CD4-positive, alpha-beta T cell treated with Interleukin-15 for 4 hours (primary cell): ENCODE measurements at regions not wholly inside any gene's neighbourhood (a gene's known extent, or its start where the extent isn't known, plus 50 kb on each side); places are given as distances from the start of the nearest gene placed in this dataset.

Source experiments
- DNase-seq: peaks from one replicate; pipeline ENCODE4 v3.0.0-alpha.2; 2020; ENCODE audit warnings: low spot score

GRCh38 chr5:162324328-162324727 lies 256.8 kb downstream of the GABRG2 start:
- no peak for DNase-seq

GRCh38 chr5:162325143-162325727 lies 257.7 kb downstream of the GABRG2 start:
- no peak for DNase-seq

DNA sequence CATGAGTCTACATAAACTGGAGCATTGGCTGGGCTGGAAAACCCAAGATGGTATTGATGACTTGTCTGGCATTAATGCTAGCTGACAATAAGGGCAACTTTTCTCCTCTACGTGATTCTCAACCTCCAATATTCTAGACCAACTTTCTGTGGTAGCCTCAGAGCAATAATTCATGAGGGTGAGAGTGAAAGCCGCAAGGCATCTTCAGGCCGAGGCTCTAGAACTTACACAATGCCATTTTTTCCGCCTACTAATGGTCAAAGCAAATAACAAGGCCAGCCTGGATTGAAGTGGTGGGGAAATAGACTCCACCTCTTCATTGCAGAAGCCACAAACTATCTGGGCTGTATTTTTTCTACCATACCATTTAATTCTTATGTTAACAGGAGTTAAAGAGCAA lies 267.4 kb downstream of the GABRG2 start:
- no peak for DNase-seq

- no peak for DNase-seq
Observed at GRCh38 chr5:162360373-162360931, 292.9 kb downstream of the GABRG2 start.

DNA sequence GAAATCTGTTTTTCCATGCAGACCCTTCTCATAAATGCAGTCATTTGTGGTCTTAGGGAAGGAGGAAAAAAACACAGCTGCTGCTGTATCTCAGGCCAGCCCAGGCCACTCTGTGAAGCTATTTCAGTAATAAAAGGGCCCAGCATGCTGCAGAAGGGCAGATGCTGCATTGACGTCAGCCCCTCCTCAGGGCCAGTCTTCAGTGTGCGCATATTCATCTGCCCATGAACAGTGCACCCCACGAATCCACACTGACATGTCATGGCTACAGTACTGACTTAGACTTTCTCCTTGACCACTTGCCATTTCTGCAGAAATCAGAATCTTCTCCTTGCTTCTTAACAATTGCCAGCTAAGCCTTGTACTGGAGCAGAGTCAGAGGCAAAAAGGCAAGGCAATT lies 304.7 kb downstream of the GABRG2 start:
- no peak for DNase-seq

- DNase-seq: no peak
Observed at GRCh38 chr5:162377895-162378294, 310.3 kb downstream of the GABRG2 start.

- DNase-seq: no peak
Observed at GRCh38 chr5:162382839-162383238, 315.3 kb downstream of the GABRG2 start.

DNA sequence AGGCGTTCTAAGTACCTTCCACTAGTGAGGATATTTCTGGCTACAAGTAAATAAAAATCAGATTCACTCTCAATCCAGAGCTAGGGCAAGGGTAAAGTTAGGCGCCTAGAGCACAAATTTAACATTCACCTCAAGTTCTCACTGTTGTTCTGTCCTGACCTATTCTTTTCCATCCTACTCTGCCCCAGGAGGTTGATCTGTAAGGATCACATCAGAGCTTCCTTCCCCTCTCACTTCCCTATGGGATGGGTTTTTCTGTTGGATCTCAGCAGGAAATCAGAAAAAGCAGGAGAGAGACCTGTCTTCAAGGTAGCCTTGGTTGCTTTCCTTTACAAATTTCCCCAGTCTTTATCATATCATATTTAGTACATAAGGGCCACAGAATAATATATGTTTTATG lies 316.7 kb downstream of the GABRG2 start:
- no peak for DNase-seq

- no peak for DNase-seq
Observed at GRCh38 chr5:162391833-162392232, 324.3 kb downstream of the GABRG2 start.

GRCh38 chr5:162392336-162392735 lies 324.8 kb downstream of the GABRG2 start:
- no peak for DNase-seq

DNA sequence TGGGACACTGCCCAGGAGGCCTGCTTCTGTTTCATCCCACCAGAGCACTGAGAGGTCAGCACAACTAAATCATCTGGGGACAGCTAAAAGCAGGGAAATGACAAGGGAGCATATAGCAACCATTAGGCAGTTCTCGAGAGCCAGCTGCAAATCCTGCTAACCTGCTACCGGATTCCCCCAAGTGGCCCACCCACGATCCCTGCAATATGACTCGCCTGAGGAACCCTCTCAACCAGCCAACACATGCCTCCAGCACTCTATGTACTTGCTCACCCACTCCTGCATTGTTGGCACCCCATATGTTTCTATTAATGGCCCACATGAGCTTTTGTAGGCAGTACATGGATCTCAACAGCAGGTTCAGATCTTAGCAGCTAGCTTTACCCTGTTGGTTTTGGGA lies 326.0 kb downstream of the GABRG2 start:
- no peak for DNase-seq

GRCh38 chr5:162407614-162408013 lies 340.0 kb downstream of the GABRG2 start:
- no peak for DNase-seq

GRCh38 chr5:162410365-162410764 lies 342.8 kb downstream of the GABRG2 start:
- no peak for DNase-seq

GRCh38 chr5:162429142-162429541 lies 361.6 kb downstream of the GABRG2 start:
- no peak for DNase-seq

DNA sequence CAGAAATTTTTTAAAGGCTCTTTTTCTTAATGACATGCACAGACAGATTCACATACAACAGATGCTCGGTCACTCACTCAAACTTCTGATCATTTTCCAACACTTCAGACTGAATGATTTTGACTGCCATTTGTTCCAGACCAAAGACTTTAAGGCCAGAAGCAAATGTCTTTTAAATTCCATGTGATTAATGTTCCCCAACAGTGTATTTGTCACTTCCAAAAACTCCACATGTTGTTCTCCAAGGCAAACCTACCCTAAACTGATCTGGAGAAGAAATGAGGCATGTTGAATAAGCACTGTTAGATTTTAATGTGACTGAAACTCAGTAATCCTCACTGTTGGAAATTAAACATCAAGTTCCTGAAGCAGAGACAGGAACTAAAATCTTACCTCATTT lies 366.7 kb downstream of the GABRG2 start:
- DNase-seq: no peak

DNA sequence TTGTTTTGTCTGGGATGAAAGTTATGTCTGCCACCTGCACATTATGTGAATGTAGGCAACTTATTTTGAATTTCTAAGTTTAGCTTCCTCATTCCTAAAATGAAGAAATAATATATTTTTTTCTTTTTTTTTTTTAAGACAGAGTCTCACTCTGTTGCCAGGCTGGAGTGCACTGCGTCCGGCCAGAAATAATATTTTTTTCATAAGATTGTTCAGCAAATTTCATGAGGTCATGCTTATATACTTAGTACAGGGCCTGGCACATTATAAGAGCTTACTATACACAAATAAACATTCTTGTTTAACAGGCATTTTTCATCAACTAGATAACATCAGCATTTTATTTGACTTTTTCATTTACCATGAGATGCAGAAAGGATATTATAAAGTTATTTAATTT lies 368.5 kb downstream of the GABRG2 start:
- DNase-seq: no peak

DNA sequence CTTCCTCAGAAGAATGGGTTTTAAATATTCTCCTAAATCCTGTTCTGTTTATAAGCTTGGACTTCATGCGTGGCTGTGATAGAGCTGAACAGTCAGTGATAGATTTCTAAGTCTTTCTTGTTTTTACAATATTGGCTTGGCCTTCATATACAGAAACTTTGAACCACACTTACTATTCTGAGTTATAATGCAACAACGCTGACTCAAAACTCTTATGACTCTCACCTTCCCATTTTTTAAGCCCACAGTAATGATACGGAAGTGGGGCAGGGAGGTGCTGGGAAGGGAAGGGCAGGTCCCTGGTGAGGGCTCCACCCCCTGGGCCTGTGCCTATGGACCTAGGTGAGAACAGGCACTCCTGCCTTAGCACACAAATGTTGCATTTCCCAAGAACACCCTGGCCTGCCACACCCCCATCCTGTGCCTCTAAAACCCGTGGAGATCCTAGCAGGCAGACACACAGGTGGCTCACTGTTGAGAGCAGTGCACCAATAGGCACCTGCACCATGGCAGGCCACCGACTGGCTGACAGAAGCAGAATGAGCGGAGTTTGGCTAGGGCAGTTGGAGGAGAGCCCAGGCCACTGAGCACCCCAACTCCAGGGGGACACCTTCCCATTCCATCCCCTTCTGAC lies 376.7 kb downstream of the GABRG2 start:
- DNase-seq: no peak

- DNase-seq: no peak
Observed at GRCh38 chr5:162456086-162456485, 388.5 kb downstream of the GABRG2 start.

GRCh38 chr5:162466011-162466410 lies 398.4 kb downstream of the GABRG2 start:
- no peak for DNase-seq

DNA sequence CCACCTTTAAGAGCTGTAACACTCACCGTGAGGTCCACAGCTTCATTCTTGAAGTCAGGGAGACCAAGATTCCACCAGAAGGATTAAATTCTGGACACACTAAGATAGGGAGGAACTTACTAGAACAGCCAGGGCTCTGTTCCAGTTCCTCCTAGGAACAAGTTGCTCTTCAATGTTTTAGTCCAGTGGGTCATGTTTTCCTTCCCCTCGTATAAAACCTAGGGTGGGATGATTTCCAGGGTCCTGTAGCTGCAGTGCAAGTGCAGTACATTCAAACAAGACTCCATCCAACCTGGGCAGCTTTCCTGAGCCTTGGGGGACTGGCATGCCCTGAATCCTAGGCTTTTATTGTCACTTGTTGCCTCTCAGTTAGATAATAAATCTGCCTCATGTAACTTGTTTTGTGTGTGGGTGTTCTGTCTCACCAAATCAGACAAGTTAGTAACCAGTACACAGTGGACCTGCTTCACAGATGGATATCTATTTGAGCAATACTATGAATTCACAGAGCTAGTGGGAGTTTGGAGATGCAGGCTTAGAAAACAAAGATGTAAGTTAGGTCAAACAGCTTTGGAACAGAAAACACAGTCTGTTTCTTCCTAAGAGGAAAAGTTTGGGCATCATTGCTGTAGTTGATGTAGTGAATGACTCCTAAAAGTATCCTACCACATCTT lies 405.6 kb downstream of the GABRG2 start:
- DNase-seq: no peak

DNA sequence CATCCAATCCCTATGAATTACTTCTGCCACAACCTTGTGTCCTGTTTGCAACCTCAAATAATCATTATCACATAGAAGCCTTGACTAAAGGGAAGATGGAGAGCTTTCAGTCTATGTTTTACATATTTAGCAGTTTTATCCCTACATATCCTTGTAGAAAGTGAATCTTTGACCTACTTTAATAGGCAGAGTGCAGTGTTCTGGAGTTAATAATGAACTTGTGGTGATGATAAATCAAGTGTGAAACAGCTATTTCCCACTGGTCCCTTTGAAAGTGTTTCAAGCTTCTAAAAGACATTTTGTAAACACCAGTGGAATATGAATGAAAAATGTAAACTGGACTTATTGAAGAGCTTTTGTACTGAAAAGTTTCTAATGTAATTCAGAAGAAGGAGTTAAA lies 406.7 kb downstream of the GABRG2 start:
- DNase-seq: no peak

DNA sequence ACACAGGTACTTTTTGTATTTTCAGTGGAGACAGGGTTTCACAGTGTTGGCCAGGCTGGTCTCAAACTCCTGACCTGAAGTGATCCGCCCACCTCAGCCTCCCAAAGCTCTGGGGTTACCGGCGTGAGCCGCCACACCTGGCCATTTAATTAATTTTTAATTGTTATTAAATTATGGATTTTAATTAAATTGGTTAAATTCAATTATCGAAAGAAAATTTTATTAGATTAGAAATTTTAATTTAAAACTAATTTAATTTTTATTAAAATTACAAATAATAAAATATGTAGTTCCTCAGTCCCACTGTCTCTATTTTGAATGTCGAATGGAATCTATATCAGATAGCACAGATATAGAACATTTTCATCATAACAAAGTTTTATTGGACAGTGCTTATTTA lies 416.5 kb downstream of the GABRG2 start:
- DNase-seq: no peak

DNA sequence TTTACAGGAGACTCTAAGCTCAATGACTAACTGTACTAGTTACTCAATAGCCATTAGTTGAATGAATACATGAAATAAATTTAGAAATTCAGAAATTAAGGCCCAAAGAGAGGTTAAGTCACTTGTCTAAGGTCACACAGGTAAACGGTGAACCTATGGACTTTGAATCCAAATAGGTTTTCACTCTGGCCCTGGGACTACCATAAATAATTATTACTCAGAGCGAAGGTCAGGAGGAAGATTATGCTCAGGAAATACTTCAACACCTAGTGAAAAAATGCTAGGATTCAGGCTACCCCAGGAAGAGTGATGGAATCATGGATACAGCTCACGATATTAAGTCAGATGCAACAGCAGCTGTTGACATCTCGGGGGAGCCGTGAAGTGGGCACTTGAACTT lies 417.4 kb downstream of the GABRG2 start:
- no peak for DNase-seq
